ENCODE measurements at regions not wholly inside any gene's neighbourhood (a gene's known extent, or its start where the extent isn't known, plus 50 kb on each side); places are given as distances from the start of the nearest gene placed in this dataset.
A peak's percentile ranks its signal among the peaks of the same experiment; 100 is the strongest.

DNA sequence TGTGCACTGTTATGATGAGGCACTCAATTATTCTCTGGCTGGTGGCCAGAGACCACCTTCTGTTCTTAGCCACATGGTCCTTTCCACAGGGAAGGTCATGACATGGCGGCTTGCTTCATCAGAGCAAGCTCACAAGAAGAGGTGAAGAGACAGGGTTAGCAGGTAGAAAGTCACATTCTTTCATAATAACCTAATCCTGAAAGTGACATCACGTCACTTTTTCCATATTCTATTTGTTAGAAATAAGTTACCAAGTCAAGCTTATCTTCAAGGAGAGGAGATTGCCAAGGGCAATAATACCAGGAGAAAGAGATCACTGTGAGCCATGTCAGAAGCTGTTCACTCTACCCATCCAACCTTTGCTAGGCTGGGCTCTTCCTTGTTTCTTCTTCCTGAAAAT, 139.4 kb downstream of the OSR1 start:
- TF ChIP-seq, protein P1, sequence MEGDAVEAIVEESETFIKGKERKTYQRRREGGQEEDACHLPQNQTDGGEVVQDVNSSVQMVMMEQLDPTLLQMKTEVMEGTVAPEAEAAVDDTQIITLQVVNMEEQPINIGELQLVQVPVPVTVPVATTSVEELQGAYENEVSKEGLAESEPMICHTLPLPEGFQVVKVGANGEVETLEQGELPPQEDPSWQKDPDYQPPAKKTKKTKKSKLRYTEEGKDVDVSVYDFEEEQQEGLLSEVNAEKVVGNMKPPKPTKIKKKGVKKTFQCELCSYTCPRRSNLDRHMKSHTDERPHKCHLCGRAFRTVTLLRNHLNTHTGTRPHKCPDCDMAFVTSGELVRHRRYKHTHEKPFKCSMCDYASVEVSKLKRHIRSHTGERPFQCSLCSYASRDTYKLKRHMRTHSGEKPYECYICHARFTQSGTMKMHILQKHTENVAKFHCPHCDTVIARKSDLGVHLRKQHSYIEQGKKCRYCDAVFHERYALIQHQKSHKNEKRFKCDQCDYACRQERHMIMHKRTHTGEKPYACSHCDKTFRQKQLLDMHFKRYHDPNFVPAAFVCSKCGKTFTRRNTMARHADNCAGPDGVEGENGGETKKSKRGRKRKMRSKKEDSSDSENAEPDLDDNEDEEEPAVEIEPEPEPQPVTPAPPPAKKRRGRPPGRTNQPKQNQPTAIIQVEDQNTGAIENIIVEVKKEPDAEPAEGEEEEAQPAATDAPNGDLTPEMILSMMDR (IDR thresholded peaks at IDR 0.05) = no peak

DNA sequence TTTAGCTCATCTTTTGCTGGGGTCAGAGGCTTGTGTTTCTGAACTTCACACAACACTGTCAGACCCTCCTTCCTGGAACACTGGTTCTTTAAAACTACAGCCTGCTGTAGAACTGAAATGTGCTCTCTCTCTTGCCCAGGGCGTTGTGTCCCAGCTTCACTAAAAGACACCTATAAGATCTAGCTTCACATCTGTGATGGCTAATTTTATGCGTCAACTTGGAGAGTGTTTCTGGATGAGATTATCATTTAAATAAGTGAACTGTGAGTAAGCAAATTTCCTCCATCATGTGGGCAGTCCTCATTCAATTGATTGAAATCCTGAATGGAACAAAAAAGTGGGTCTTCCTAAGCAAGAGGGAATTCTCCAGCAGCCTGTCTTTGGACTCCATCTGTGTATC, 140.3 kb downstream of the OSR1 start:
- peaks cover 8% of the 10 kb centered on the region for H3K4me1 Mint-ChIP-seq
- H3K9me3 Mint-ChIP-seq = no peaks in the 10 kb centered on the region
- H3K27me3 Mint-ChIP-seq (ENCODE audit: low read depth, poor library complexity) = peaks cover 14% of the 10 kb centered on the region
- no peaks in the 10 kb centered on the region for H3K36me3 Mint-ChIP-seq (ENCODE audit: low read depth)
- TF ChIP-seq, protein P1 (IDR thresholded peaks at IDR 0.05) = no peak
- DNase-seq = no peak
- H3K27ac Mint-ChIP-seq = peak overlapping the region; percentile 44
- H3K4me3 Mint-ChIP-seq = no peak overlapping the region

More for the DNA sequence above, 139.4 kb downstream of the OSR1 start:
- H3K4me1 Mint-ChIP-seq = peaks cover 15% of the 10 kb centered on the region
- no peak overlapping the region for H3K27ac Mint-ChIP-seq
- H3K4me3 Mint-ChIP-seq = no peak overlapping the region
- no peaks in the 10 kb centered on the region for H3K36me3 Mint-ChIP-seq (ENCODE audit: low read depth)
- H3K27me3 Mint-ChIP-seq (ENCODE audit: low read depth, poor library complexity) = peaks cover 11% of the 10 kb centered on the region
- H3K9me3 Mint-ChIP-seq = no peaks in the 10 kb centered on the region
- DNase-seq = no peak

DNA sequence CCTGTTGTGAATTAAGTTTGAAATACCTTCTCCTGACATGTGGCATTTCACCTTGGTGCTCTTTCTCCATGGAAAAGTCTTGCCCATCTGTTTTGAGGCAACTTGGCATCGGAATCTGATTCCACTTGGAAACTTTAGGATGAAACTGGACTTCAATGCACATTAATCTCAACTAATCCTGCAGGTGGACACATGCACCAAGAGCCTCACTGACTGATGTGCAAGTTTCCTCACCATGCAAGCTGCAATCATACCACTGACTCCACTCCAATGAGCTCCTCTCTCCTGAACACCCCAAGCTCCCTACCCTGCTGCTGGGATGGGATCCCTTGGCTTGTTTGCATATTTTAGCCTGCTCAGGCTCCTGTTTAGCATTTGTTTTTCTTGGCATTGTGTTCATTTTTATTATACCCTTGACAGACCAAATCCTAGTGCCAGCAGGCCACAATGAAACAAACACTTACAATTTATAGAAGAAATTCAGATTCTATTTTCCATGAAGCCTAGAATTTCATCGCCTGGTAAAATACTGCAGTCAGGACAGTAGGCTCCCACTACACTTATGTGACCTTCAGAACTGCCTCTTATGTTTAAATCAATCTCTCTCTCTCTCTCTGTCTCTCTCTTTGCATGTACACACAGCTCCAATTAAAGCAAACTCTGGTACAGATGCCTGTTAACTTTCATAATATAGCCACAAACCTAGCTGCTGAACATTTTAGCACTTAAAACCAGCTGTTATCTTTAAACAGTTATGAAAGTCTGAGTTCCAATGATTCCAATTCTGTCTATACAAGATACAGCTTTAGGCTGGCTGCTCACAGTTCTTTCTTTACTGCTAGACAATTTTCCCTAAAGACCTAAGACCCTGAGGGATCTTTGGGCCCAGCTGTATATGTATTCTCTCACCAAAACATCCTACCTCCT, 141.5 kb downstream of the OSR1 start:
- no peak for DNase-seq
- Mint-ChIP-seq H3K36me3 (ENCODE audit: low read depth) (no peaks in the 10 kb centered on the region), H3K4me1 (peaks cover 8% of the 10 kb centered on the region), H3K4me3 (no peak overlapping the region), H3K9me3 (no peaks in the 10 kb centered on the region), H3K27ac (no peak overlapping the region), H3K27me3 (ENCODE audit: low read depth, poor library complexity) (peaks cover 13% of the 10 kb centered on the region)
- TF ChIP-seq, protein P1 (IDR thresholded peaks at IDR 0.05) = no peak

DNA sequence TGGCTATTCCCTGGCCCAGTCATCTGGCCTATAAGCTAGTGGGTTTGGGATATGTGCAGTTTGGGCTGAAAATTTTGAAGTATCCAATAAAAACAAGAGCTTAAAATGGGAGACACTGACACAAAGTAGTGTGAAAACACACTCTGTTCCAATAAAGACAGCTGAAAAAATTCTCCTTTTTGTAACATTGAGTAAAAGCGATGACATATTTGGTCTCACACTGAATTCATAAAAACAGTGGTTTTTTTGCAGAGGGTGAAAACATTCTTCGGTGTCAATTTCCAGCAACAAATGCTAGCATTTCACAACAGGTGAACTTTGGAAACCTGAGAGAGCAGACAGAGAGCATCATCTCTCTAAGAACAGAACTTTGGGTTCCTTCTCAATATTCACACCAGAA, 142.2 kb downstream of the OSR1 start:
- no peak for DNase-seq
- Mint-ChIP-seq H3K27me3 (ENCODE audit: low read depth, poor library complexity) (peaks cover 13% of the 10 kb centered on the region), H3K27ac (no peak overlapping the region), H3K4me1 (peaks cover 8% of the 10 kb centered on the region), H3K9me3 (peaks cover 3% of the 10 kb centered on the region), H3K4me3 (no peak overlapping the region), H3K36me3 (ENCODE audit: low read depth) (no peaks in the 10 kb centered on the region)
- TF ChIP-seq, protein P1 (IDR thresholded peaks at IDR 0.05) = no peak

DNA sequence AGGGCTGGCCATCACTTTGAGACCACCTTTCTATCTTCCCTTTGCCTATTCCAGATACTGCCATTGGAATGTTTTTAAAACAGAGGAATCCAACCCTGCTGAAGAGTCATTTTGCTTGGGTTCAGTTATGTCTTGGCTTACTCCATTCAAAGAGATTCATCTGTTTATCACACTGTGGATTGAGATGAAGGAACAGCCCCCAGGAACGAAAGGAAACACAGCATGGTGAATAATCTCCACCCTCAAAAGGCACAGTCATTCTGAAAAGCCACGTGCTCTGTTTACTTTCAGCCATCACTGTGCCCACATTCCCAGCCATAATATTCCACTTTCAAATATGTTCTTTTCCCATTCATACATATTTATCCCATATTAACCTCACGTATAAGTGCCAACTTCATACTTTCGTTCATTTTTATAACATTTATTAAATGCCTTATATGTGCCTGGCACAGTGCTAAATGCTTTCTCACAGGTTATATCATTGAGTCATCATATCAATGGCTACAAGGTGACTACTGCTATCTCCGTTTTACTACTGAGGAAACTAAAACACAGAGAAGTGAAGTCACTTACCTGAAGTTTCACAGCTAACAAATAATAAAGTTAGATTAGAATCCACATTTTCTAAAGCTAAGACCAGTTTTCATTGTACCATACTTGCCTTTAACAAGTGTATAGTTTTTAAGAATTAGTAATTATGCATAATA, 143.6 kb downstream of the OSR1 start:
- H3K36me3 Mint-ChIP-seq (ENCODE audit: low read depth) = no peaks in the 10 kb centered on the region
- peaks cover 5% of the 10 kb centered on the region for H3K9me3 Mint-ChIP-seq
- TF ChIP-seq, protein P1 (IDR thresholded peaks at IDR 0.05) = no peak
- H3K27me3 Mint-ChIP-seq (ENCODE audit: low read depth, poor library complexity) = peaks cover 13% of the 10 kb centered on the region
- no peak overlapping the region for H3K4me3 Mint-ChIP-seq
- H3K4me1 Mint-ChIP-seq = peaks cover 8% of the 10 kb centered on the region
- no peak overlapping the region for H3K27ac Mint-ChIP-seq
- no peak for DNase-seq

Measured in nephron progenitor cell (in vitro differentiated cells).